B cell (primary cell): ENCODE measurements at regions not wholly inside any gene's neighbourhood (a gene's known extent, or its start where the extent isn't known, plus 50 kb on each side); places are given as distances from the start of the nearest gene placed in this dataset.

Experiments used
- ATAC-seq: fragments of 200-7000 bp; cut with Tn5 transposase; one replicate; pipeline ENCODE4 v1.10.0; 2021; ENCODE audit warnings: low read depth, mild to moderate bottlenecking, moderate number of reproducible peaks, moderate library complexity
- CTCF ChIA-PET: fragments of 350-600 bp; sonication (Branson Sonifier 250); formaldehyde crosslinking; loops from one replicate; lab custom pipeline; 2021; ENCODE audit warnings: antibody characterized with exemption, inconsistent platforms; lab: Charles Lee
- POLR2A ChIA-PET: fragments of 350-600 bp; sonication (Branson Sonifier 250); formaldehyde crosslinking; loops from one replicate; lab custom pipeline; 2021; ENCODE audit warnings: antibody characterized with exemption; lab: Charles Lee
- DNase-seq: peaks from one replicate; pipeline ENCODE4 v3.0.0; 2013
- H2AFZ ChIP-seq: 2 replicates; pipeline ENCODE4 v1.6.1; 2012; ENCODE audit warnings: mild to moderate bottlenecking, low read depth, low read length; ENCODE audit not compliant: insufficient read depth, poor library complexity, severe bottlenecking
- H3K27ac ChIP-seq, 2 donors: 1 replicate in 1 of 2; 2 replicates in 1 of 2; pipeline ENCODE4 v1.5.1; 2012 to 2013; ENCODE audit warnings: low read length in 2 of 2, mild to moderate bottlenecking in 2 of 2, moderate library complexity in 1 of 2
- H3K27me3 ChIP-seq, 4 experiments: fragments of 200-600 bp in 1 of 4; sonication (generic) in 1 of 4; replicated peaks in 1 of 4; 1 replicate in 2 of 4; 2 replicates in 2 of 4; pipeline versions ENCODE4 v1.6.1 to v1.7.0; 2013 to 2016; ENCODE audit warnings: low read length in 3 of 4, mild to moderate bottlenecking in 2 of 4, mixed read lengths in 1 of 4, moderate library complexity in 1 of 4; ENCODE audit not compliant: insufficient read depth in 4 of 4, control insufficient read depth in 3 of 4; ENCODE audit errors: control extremely low read depth in 1 of 4
- H3K36me3 ChIP-seq, 2 experiments: replicated peaks in 1 of 2; 1 replicate in 1 of 2; 2 replicates in 1 of 2; pipeline versions ENCODE4 v1.6.1 to v1.7.1; 2013; ENCODE audit warnings: low read length in 1 of 2; ENCODE audit not compliant: insufficient read depth in 2 of 2, control insufficient read depth in 1 of 2; ENCODE audit errors: control extremely low read depth in 1 of 2, extremely low read depth in 1 of 2
- H3K4me1 ChIP-seq, 2 donors: fragments of 200-600 bp in 1 of 2; sonication (generic) in 1 of 2; 1 replicate in 1 of 2; 2 replicates in 1 of 2; pipeline versions ENCODE4 v1.5.1 to v1.6.1; 2013 to 2017; ENCODE audit warnings: low read length in 2 of 2; ENCODE audit not compliant: control insufficient read depth in 2 of 2, insufficient read depth in 2 of 2
- H3K4me2 ChIP-seq: replicated peaks from 2 replicates; pipeline ENCODE3; 2012; ENCODE audit warnings: mild to moderate bottlenecking, low read depth, low read length; ENCODE audit not compliant: poor library complexity, severe bottlenecking
- H3K4me3 ChIP-seq, 5 experiments: fragments of 200-600 bp in 1 of 5; sonication (generic) in 1 of 5; 1 replicate in 3 of 5; 2 replicates in 2 of 5; pipeline versions ENCODE4 v1.5.1 to v1.7.0; 2011 to 2016; ENCODE audit warnings: low read length in 4 of 5, mild to moderate bottlenecking in 4 of 5, low read depth in 2 of 5, control low read depth in 1 of 5, moderate library complexity in 1 of 5; ENCODE audit not compliant: insufficient read depth in 1 of 5; ENCODE audit errors: control extremely low read depth in 1 of 5, extremely low read depth in 1 of 5
- H3K79me2 ChIP-seq: fragments of 200-600 bp; sonication (generic); one replicate; pipeline ENCODE4 v1.6.0; 2016; ENCODE audit warnings: low read length; ENCODE audit not compliant: control insufficient read depth, insufficient read depth
- H3K9ac ChIP-seq: fragments of 200-600 bp; sonication (generic); 2 replicates; pipeline ENCODE4 v1.6.1; 2017; ENCODE audit warnings: mild to moderate bottlenecking, low read length, moderate library complexity
- H3K9me3 ChIP-seq, 3 donors: one replicate each; pipeline versions ENCODE4 v1.6.1 to v1.7.1; 2013; ENCODE audit warnings: low read length in 2 of 3; ENCODE audit not compliant: control insufficient read depth in 2 of 3, insufficient read depth in 1 of 3; ENCODE audit errors: control extremely low read depth in 1 of 3
- H4K20me1 ChIP-seq: 2 replicates; pipeline ENCODE4 v1.6.0; 2012; ENCODE audit warnings: mild to moderate bottlenecking, low read length; ENCODE audit not compliant: insufficient read depth, control insufficient read depth, poor library complexity, severe bottlenecking
- H3K27ac Mint-ChIP-seq: one replicate; pipeline ENCODE4 v1.8.0; 2021; ENCODE audit warnings: mixed read lengths
- H3K27me3 Mint-ChIP-seq: one replicate; pipeline ENCODE4 v1.8.0; 2021; ENCODE audit warnings: mixed read lengths
- H3K4me1 Mint-ChIP-seq: one replicate; pipeline ENCODE4 v1.8.0; 2021; ENCODE audit warnings: mixed read lengths
- H3K4me3 Mint-ChIP-seq: one replicate; pipeline ENCODE4 v1.8.0; 2021; ENCODE audit warnings: mixed read lengths
- H3K9me3 Mint-ChIP-seq: one replicate; pipeline ENCODE4 v1.8.0; 2022; ENCODE audit warnings: mixed read lengths; ENCODE audit not compliant: insufficient read depth
- CTCF ChIP-seq: fragments of 200-600 bp; IDR thresholded peaks from one replicate; pipeline ENCODE4 v1.8.0; 2022; ENCODE audit warnings: antibody characterized with exemption, mild to moderate bottlenecking
- EZH2 ChIP-seq: IDR thresholded peaks from 2 replicates; pipeline ENCODE4 v1.6.1; 2012; ENCODE audit warnings: borderline replicate concordance, low read depth, mild to moderate bottlenecking, moderate library complexity, low read length; ENCODE audit not compliant: insufficient read depth, poor library complexity, severe bottlenecking
- WGBS: methylation state at CpG from one replicate; pipeline ENCODE4 v1.1.5; 2013; ENCODE audit warnings: missing lambda C conversion rate; ENCODE audit not compliant: insufficient coverage; 5-methylcytosine and 5-hydroxymethylcytosine counted together
- intact Hi-C: fragments of 100-400 bp; cut with micrococcal nuclease; formaldehyde crosslinking; loops from one replicate; pipeline ENCODE4 v1.10.0; 2022

- Histone ChIP-seq H4K20me1 (no peaks in the 10 kb centered on the region), H3K4me2 (no peak overlapping the region), H3K4me3 (no peak overlapping the region), H3K27me3 (no peaks in the 10 kb centered on the region), H3K9me3 (no peaks in the 10 kb centered on the region), H3K4me1 (no peaks in the 10 kb centered on the region), H2AFZ (no peak overlapping the region), H3K9ac (no peak overlapping the region), H3K27ac (no peak overlapping the region), H3K79me2 (no peaks in the 10 kb centered on the region), H3K36me3 (no peaks in the 10 kb centered on the region)
- no peak overlapping the region for H3K4me3 Mint-ChIP-seq
- peaks cover 2% of the 10 kb centered on the region for H3K9me3 Mint-ChIP-seq
- H3K4me1 Mint-ChIP-seq, result no peaks in the 10 kb centered on the region
- H3K27ac Mint-ChIP-seq, result no peak overlapping the region
- DNase-seq (no peak), ATAC-seq (no peak)
- 33% methylated on average over 1 of the region's 3 CpGs for WGBS
- TF ChIP-seq CTCF, result no peak
- TF ChIP-seq EZH2, result no peak
- peaks cover 8% of the 10 kb centered on the region for H3K27me3 Mint-ChIP-seq
- ChIA-PET CTCF (no interaction called here), POLR2A (no interaction called here)
- intact Hi-C loops, result no loop called here
These were observed 130.4 kb upstream of the PRLR start for GRCh38 chr5:35360671-35361070.

GRCh38 chr5:35359859-35360258 is 129.6 kb upstream of the PRLR start:
- CTCF ChIA-PET, result no interaction called here
- Histone ChIP-seq H2AFZ (no peak overlapping the region), H3K79me2 (no peaks in the 10 kb centered on the region), H3K27me3 (no peaks in the 10 kb centered on the region), H3K4me2 (no peak overlapping the region), H4K20me1 (no peaks in the 10 kb centered on the region), H3K27ac (no peak overlapping the region), H3K36me3 (no peaks in the 10 kb centered on the region), H3K4me3 (no peak overlapping the region), H3K4me1 (no peaks in the 10 kb centered on the region), H3K9me3 (no peaks in the 10 kb centered on the region), H3K9ac (no peak overlapping the region)
- H3K9me3 Mint-ChIP-seq, result peaks cover 2% of the 10 kb centered on the region
- H3K27ac Mint-ChIP-seq, result no peak overlapping the region
- H3K27me3 Mint-ChIP-seq, result peaks cover 8% of the 10 kb centered on the region
- no peak for DNase-seq
- no peak for ATAC-seq
- TF ChIP-seq CTCF (no peak), EZH2 (no peak)
- H3K4me1 Mint-ChIP-seq, result no peaks in the 10 kb centered on the region
- POLR2A ChIA-PET, result no interaction called here
- intact Hi-C loops, result no loop called here
- WGBS, result no CpG with 5 or more reads among the region's 1 CpG
- no peak overlapping the region for H3K4me3 Mint-ChIP-seq
